Peyer's patch (tissue), 4 donors: ENCODE measurements at regions not wholly inside any gene's neighbourhood (a gene's known extent, or its start where the extent isn't known, plus 50 kb on each side); places are given as distances from the start of the nearest gene placed in this dataset.

ENCODE experiments used
- POLR2A ChIP-seq, 2 donors: fragments of 450-650 bp; IDR thresholded peaks; one replicate each; pipeline ENCODE4 v1.5.1; 2017; ENCODE audit warnings: antibody characterized with exemption in 2 of 2, mild to moderate bottlenecking in 2 of 2, moderate library complexity in 2 of 2
- TF ChIP-seq, protein P1 (sequence below), 6 experiments: fragments of 450-650 bp in 4 of 6; fragments of 200-600 bp in 2 of 6; sonication (generic) in 1 of 6; IDR thresholded peaks; one replicate each; pipeline ENCODE4 v1.5.1; 2017 to 2019; ENCODE audit warnings: antibody characterized with exemption in 6 of 6, mild to moderate bottlenecking in 3 of 6, moderate library complexity in 1 of 6

GRCh38 chr14:40581264-40581663 is 1025.4 kb upstream of the LRFN5 start:
- TF ChIP-seq, protein P1, sequence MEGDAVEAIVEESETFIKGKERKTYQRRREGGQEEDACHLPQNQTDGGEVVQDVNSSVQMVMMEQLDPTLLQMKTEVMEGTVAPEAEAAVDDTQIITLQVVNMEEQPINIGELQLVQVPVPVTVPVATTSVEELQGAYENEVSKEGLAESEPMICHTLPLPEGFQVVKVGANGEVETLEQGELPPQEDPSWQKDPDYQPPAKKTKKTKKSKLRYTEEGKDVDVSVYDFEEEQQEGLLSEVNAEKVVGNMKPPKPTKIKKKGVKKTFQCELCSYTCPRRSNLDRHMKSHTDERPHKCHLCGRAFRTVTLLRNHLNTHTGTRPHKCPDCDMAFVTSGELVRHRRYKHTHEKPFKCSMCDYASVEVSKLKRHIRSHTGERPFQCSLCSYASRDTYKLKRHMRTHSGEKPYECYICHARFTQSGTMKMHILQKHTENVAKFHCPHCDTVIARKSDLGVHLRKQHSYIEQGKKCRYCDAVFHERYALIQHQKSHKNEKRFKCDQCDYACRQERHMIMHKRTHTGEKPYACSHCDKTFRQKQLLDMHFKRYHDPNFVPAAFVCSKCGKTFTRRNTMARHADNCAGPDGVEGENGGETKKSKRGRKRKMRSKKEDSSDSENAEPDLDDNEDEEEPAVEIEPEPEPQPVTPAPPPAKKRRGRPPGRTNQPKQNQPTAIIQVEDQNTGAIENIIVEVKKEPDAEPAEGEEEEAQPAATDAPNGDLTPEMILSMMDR (IDR thresholded peaks at IDR 0.05): no peak
- no peak for TF ChIP-seq POLR2A (IDR thresholded peaks at IDR 0.05)
